H1 (cell line): ENCODE measurements at regions not wholly inside any gene's neighbourhood (a gene's known extent, or its start where the extent isn't known, plus 50 kb on each side); places are given as distances from the start of the nearest gene placed in this dataset.

Source experiments
- BCL11A ChIP-seq, 2 experiments: IDR thresholded peaks; one replicate each; pipeline ENCODE4 v1.6.1; 2011; ENCODE audit warnings: low read depth in 2 of 2, low read length in 2 of 2, mild to moderate bottlenecking in 2 of 2
- CTCF ChIP-seq, 3 experiments: IDR thresholded peaks; 1 replicate in 2 of 3; 2 replicates in 1 of 3; pipeline versions ENCODE4 v1.5.1 to v1.6.1; 2011; ENCODE audit warnings: low read length in 3 of 3, mild to moderate bottlenecking in 3 of 3, inconsistent platforms in 2 of 3, low read depth in 1 of 3, moderate library complexity in 1 of 3; ENCODE audit not compliant: insufficient read depth in 1 of 3; ENCODE audit errors: control extremely low read depth in 1 of 3
- EGR1 ChIP-seq: IDR thresholded peaks from 2 replicates; pipeline ENCODE4 v1.6.1; 2011; ENCODE audit warnings: low read depth, low read length, borderline replicate concordance
- EZH2 ChIP-seq: fragments of 200-600 bp; sonication (generic); IDR thresholded peaks from 2 replicates; pipeline ENCODE4 v1.7.1; 2012; ENCODE audit warnings: low read depth, mild to moderate bottlenecking, moderate library complexity, low read length, inconsistent platforms; ENCODE audit not compliant: severe bottlenecking
- MAFK ChIP-seq: IDR thresholded peaks from 2 replicates; pipeline ENCODE4 v1.6.1; 2012; ENCODE audit warnings: low read depth, mild to moderate bottlenecking, improper control_type of control experiment, low read length
- POLR2A ChIP-seq, 2 experiments: IDR thresholded peaks; 1 replicate in 1 of 2; 2 replicates in 1 of 2; pipeline ENCODE4 v1.6.1; 2011; ENCODE audit warnings: low read depth in 2 of 2, low read length in 2 of 2, mild to moderate bottlenecking in 2 of 2; ENCODE audit errors: control extremely low read depth in 1 of 2
- POLR2AphosphoS5 ChIP-seq: IDR thresholded peaks from 2 replicates; pipeline ENCODE4 v1.6.1; 2011; ENCODE audit warnings: low read depth, low read length
- SIN3A ChIP-seq, 2 experiments: IDR thresholded peaks in 1 of 2; conservative IDR thresholded peaks in 1 of 2; 2 replicates each; pipeline ENCODE4 v1.6.1; 2011 to 2012; ENCODE audit warnings: low read length in 2 of 2, improper control_type of control experiment in 1 of 2, low read depth in 1 of 2, mild to moderate bottlenecking in 1 of 2
- SP2 ChIP-seq: IDR thresholded peaks from 2 replicates; pipeline ENCODE4 v1.6.1; 2012; ENCODE audit warnings: mild to moderate bottlenecking, low read length, inconsistent platforms
- SRF ChIP-seq: IDR thresholded peaks from 2 replicates; pipeline ENCODE4 v1.6.1; 2011; ENCODE audit warnings: mild to moderate bottlenecking, low read depth, low read length, moderate library complexity
- TAF7 ChIP-seq: optimal IDR thresholded peaks from 2 replicates; pipeline ENCODE3; 2011; ENCODE audit warnings: low read depth, mild to moderate bottlenecking, inconsistent platforms, low read length, moderate library complexity, borderline replicate concordance
- YY1 ChIP-seq: IDR thresholded peaks from 2 replicates; pipeline ENCODE4 v1.6.1; 2011; ENCODE audit warnings: low read depth, mild to moderate bottlenecking, low read length
- TF ChIP-seq, protein P1 (sequence below): IDR thresholded peaks from 2 replicates; pipeline ENCODE4 v1.6.1; 2012; ENCODE audit warnings: inconsistent platforms

- TF ChIP-seq MAFK: no peak
- no peak for TF ChIP-seq BCL11A (IDR thresholded peaks at IDR 0.05; ENCODE audit: low read depth in 2 of 2, low read length in 2 of 2)
- TF ChIP-seq EGR1: no peak
- TF ChIP-seq, protein P1, sequence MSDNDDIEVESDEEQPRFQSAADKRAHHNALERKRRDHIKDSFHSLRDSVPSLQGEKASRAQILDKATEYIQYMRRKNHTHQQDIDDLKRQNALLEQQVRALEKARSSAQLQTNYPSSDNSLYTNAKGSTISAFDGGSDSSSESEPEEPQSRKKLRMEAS: no peak
- no peak for TF ChIP-seq SP2
- TF ChIP-seq SRF: no peak
- TF ChIP-seq POLR2A (IDR thresholded peaks at IDR 0.05; ENCODE audit: control extremely low read depth in 1 of 2, low read depth in 2 of 2, low read length in 2 of 2): no peak
- no peak for TF ChIP-seq EZH2
- TF ChIP-seq TAF7: no peak
- no peak for TF ChIP-seq CTCF (IDR thresholded peaks at IDR 0.05; ENCODE audit: control extremely low read depth in 1 of 3, insufficient read depth in 1 of 3, low read depth in 1 of 3, low read length in 3 of 3)
- no peak for TF ChIP-seq YY1
- TF ChIP-seq SIN3A (conservative IDR thresholded peaks at IDR 0.05 in 1 of 2, IDR thresholded peaks at IDR 0.05 in 1 of 2; ENCODE audit: low read depth in 1 of 2, low read length in 2 of 2): no peak
- no peak for TF ChIP-seq POLR2AphosphoS5
Observed at GRCh38 chr16:35750701-35751104, 2291.3 kb downstream of the TP53TG3F start.
